ENCODE measurements at regions not wholly inside any gene's neighbourhood (a gene's known extent, or its start where the extent isn't known, plus 50 kb on each side); places are given as distances from the start of the nearest gene placed in this dataset.

- TF ChIP-seq ZFP30 (CRISPR knock-in tag; IDR thresholded peaks at IDR 0.05): no peak
- no peak for TF ChIP-seq ZNF565 (CRISPR knock-in tag; conservative IDR thresholded peaks at IDR 0.05; ENCODE audit: low read depth)
- TF ChIP-seq RARB (CRISPR knock-in tag; IDR thresholded peaks at IDR 0.05): no peak
- no peak for TF ChIP-seq CSRNP3 (CRISPR knock-in tag; IDR thresholded peaks at IDR 0.05)
- no peak for TF ChIP-seq ZC3H10 (CRISPR knock-in tag; IDR thresholded peaks at IDR 0.05)
- TF ChIP-seq GLIS3 (CRISPR knock-in tag; IDR thresholded peaks at IDR 0.05): no peak
Observed at GRCh38 chr1:192890134-192890533, 81.3 kb downstream of the RGS2 start.
